Superior temporal gyrus (tissue), 1 donor: ENCODE measurements at regions not wholly inside any gene's neighbourhood (a gene's known extent, or its start where the extent isn't known, plus 50 kb on each side); places are given as distances from the start of the nearest gene placed in this dataset.
"Not testable (repeated sequence)": the region's sequence is repeated elsewhere in the genome, so short reads cannot be mapped to it uniquely, and the experiment has no call there.

ENCODE experiments used
- DNase-seq: peaks from one replicate; pipeline ENCODE4 v3.0.0-alpha.2; 2016; ENCODE audit errors: extremely low spot score

- DNase-seq, result no peak
Measured at GRCh38 chr3:102682741-102683140, 247.9 kb downstream of the ZPLD1 start.

DNA sequence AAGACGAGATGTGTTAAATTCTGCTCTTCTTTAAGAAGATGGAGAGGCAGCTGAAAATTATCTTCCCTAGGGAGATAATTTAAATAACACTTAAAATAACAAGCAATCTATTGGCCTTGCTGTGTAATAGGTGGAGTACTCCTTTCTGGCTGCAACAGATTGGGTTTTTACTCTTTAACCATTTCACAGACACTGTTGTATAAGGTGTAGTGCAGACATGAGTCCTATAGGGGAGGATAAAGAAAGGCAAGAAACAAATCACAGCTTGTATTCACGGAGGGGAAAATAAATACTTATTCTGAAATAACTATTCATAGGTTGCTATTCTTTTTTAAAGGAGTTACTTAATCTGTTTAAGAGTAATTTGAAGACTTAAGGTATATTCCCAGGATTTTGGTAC lies 252.0 kb downstream of the ZPLD1 start:
- no peak for DNase-seq

DNA sequence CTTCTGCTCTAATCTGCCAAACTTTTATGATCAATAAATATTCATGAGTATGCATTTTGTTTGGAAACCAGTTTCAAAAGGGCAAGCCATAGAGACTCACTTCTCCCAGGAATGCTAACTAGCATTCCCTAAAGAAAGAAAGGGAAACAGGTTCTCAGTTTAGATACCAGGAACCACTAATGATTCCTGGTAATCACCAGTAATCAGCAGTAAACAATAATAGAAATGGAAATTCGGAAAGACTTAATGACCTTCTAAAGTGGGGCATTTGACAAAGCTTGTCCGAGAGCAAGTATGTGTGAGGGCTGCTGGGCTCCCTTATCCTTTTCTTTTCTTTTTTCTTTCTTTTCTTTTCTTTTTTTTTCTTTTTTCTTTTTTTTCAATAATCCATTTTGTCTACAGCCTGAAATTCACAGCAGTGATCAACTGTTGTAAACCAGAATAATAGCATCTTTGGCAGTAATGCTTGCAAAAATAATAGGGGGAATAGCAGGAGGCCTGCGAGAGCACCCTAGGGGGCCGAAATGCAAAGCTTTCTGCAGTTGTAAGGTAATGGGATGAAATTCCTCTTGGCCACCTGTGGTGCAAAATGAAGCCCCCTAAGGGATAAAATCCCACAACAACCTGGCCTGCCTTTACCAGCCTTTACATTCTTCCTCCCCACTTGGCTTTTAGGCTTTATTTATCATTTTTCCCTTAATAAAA lies 253.2 kb downstream of the ZPLD1 start:
- DNase-seq, result no peak

DNA sequence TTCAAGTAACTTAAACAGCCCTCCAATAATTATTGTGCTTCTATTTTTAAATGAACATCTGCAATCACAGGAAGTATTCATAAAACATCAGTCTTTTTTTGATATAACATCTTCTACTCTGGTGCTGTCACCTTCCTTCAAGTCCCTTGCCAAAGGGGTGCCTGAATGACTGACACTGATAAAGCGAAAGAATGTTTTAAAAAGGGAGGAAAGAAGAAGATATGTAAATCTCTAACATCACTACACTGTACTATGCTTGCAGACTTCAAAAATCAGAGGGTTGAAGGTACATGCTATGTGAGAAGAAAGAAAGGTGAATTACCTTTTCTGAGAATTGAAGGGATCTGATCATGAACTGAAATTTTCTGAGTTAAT lies 253.7 kb downstream of the ZPLD1 start:
- DNase-seq, result no peak

DNA sequence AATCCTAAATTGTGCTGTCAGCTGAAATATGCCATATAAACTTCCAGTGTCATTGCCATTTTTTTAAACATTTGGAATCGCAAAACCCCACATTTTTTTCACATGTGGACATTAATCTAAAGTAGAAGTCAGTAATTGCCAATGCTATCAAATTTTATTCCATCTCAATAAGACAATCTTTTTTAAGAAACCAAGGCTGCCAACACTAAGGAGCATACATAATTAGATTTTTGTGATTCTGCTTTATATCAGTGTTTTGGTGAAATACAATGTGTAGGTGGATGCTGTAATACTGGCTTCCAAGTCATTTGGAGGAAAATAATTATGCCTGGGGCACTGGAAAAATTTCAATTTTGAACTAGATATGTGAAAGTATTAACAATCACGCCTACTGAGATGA lies 256.7 kb downstream of the ZPLD1 start:
- no peak for DNase-seq

DNA sequence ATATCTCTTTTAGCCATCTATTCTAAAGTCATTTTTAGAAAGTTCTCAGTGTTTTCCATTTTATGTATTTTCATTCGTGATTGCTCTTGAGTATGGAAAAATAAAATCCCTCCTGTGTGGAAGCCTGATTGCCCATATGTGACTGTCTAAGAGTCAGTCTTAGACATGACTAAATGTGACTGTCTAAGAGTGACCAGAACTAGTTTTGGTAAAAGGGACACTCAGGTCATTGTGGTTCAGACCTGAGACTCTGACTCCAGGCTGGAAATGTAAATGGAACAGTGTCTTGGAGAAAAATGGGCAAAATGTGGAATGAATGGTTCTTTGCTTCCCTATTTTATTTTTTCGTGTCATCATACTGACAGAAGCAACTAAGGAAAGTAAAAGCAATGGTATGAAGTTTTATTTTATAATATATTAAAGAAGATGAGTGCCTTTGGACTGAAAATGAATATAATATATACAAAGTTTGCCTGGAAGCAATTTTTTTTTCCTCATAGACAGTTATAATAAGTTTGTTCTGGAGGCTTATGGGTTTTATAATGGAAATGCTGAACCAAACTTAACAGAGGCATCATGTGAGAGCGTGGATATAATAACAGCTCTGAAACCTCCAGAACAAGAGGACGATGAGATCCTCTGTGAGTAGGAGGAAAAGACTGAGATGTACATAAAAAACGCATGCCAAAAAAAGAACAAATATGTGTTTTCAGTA lies 264.4 kb downstream of the ZPLD1 start:
- no peak for DNase-seq

DNA sequence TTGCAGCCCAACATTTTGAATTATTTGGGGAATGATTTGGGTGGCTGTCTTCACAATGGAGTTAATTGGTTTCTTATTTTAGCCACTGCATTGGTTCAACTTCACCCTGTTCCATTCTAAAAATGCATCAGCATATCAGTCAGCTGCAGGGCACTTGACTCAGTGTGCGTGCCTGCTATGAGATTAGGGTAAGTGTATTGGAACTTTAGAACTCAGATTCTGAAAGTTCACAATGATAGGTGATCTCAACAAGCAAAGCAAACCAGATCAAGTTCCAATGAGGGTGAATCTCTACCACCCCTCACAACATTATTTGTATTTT lies 265.0 kb downstream of the ZPLD1 start:
- DNase-seq, result no peak

- no peak for DNase-seq
Measured at GRCh38 chr3:102712896-102713295, 278.1 kb downstream of the ZPLD1 start.

- DNase-seq, result no peak
Measured at GRCh38 chr3:102714567-102714966, 279.8 kb downstream of the ZPLD1 start.

DNA sequence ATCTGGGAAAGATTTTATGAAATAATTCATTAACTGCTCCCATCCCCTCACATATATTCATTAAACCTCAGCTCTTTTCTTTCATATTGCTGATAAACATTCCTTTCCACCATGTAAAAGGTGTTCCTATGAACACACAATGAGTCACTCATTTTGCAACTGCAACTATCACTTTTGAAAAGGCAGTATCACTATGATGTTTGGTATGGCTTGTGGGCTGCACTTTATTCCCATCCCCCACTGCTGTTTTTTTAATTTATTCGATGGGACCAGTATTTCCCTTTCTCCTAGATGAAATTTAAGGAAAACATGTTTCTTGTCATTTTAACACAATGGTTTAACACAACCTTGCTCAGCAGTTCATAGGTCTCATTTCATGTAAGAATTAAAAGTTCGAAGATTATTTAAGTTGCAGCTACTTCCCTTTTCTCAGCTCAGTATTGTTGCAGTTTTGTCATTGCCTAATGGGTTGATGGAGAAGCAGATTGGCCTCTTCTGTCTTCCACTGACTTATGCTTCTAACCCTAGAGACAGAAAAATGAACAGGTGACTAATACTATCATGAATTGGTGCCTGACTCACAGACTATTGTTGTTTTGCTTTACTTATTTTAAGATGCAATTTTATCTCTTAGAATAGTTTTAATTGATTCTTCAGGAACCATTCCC lies 280.3 kb downstream of the ZPLD1 start:
- no peak for DNase-seq

DNA sequence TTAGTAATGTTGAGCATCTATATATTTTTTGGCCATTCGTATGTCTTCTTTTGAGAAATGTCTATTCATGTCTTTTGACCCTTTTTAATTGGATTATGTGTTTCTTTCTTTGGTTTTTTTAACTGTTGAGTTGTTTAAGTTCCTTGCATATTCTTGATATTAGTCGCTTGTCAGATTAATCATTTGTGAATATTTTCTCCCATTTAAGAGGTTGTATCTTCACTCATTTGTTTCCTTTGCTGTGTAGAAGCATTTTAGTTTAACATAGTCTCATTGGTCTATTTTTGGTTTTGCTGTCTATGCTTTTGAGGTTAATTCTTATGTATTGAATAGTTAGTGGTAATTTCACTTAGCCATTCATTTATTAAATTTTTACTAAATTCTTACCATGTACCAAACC lies 283.8 kb downstream of the ZPLD1 start:
- no peak for DNase-seq

DNA sequence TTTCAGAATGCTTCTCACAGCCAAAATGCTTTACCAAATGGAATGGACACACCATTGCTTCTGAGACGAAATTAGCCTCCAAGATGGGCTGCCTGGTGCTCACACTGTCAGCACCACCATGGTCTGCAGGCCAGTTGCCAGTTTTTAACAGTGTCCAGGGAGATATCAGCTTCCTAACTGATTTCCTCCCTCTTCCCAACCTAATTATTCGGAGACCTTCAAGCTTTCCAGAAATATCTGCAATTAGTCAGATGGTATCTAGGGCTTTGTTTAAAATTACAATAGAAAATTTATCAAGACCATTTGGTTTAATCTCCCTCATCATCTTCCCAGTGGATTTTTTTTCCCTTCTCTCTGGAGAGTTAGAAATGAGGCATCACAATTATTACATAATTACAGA lies 287.5 kb downstream of the ZPLD1 start:
- DNase-seq, result no peak

DNA sequence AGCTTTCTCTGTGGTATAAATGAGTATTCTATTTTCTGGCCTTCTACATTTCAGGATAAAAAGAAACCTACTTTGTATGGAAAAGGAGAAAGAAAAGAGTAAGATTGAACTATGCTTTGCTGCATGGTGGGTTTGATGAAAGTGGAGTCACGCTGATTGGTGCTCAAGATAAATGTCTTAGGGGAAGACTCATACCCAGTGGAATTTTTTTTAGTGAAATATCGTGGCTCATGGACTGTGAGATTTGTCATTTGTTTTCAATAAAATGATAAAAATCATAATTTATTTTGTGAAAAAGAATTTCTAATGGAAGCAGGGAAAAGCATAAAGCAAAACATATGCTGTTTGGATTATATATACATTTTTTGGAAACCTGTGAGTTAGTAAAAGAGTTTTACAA lies 292.5 kb downstream of the ZPLD1 start:
- DNase-seq, result no peak

DNA sequence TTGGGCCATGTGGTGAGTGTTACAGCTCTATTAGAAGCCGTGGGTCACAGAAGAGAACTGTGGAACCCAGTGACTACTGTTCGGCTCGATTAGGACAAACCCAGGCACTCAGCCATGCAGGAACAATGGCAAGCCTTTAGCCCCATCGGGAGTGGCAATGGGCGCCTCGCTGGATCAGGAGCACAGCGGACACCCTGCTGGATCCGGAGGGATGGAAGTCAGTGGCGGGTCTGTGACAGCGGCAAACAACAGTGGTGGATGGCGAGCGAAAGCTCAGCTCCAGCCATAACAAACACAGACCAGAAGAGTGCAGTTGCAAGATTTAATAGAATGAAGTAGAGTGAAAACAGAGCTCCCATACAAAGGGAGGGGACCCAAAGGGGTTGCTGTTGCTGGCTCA lies 297.8 kb downstream of the ZPLD1 start:
- DNase-seq, result not testable (repeated sequence)

DNA sequence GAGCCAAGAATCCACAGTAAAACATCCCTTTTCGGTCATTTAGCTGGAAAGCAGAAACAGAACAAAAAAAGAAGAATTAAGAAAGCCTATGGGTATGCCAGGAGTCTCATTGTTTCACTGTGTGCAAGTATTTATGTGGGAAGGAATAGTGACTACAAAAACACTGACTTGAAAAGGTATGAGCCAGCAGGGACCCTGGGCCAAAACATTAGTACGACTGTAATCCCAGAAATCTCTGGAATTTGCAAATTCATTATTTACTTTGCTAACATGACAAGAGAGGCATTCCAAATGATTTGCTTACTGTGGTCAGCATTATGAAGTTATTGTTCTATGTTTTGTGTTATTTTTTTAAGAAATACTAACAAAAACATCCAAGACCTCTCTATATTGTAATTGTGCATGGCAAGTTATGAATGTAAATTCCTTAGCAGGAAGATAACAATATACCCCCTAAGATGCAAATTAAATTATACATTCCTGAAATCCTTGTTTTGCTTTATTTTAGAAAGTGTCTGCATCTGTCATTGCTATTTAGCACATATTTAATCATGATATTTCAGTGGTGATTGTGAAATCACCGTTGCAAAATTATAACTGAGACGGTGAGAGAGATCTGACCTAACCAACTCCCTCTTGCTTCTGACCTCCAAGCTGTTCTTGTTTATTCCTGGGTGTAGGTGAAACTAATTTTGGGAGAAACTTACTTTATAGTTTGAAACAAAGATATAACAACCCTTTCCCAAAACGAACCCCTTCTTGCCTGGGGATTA lies 299.2 kb downstream of the ZPLD1 start:
- no peak for DNase-seq

DNA sequence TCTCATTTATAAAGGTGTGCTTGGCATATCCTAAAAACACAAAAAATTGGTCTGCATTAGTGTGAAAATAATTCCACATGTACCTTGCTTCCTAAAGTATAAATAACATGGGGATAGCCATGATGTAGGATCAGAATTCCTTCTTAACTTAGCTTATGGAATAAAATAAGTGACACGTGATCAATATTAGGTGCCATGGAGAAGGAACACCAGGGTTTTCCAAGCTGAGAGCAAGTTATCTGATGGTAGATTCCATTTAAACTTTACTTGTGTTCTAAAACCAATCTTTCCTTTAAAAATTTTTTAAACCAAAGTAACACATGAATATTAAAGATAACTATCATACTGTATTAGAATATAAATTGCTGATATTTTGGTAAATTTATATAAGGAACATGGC lies 300.5 kb downstream of the ZPLD1 start:
- no peak for DNase-seq

- no peak for DNase-seq
Measured at GRCh38 chr3:102736288-102736974, 301.6 kb downstream of the ZPLD1 start.

- DNase-seq, result no peak
Measured at GRCh38 chr3:102736975-102737304, 302.1 kb downstream of the ZPLD1 start.

GRCh38 chr3:102737353-102737752 lies 302.5 kb downstream of the ZPLD1 start:
- no peak for DNase-seq

- no peak for DNase-seq
Measured at GRCh38 chr3:102741105-102741504, 306.3 kb downstream of the ZPLD1 start.

DNA sequence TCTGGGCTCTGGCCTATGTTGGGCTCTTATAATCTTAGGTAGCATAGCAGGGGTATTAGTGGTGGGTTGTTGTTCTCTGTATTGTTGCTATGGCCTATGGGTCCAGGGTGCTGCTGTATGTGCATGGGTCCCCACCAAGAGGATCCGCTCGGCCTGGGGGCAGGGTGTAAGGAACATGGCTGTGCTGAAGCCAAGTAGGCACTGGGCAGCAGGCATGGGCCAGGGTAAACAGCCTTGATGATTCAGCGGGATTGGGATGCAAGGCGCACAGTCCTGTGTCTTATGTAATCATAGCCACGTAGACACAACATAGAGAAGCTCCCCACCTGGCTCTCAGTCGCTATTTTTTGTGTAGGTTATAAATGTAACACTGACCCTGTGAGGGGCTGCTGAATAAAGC lies 306.9 kb downstream of the ZPLD1 start:
- DNase-seq, result no peak

GRCh38 chr3:102745881-102746280 lies 311.1 kb downstream of the ZPLD1 start:
- no peak for DNase-seq
